ENCODE measurements at regions not wholly inside any gene's neighbourhood (a gene's known extent, or its start where the extent isn't known, plus 50 kb on each side); places are given as distances from the start of the nearest gene placed in this dataset.

DNA sequence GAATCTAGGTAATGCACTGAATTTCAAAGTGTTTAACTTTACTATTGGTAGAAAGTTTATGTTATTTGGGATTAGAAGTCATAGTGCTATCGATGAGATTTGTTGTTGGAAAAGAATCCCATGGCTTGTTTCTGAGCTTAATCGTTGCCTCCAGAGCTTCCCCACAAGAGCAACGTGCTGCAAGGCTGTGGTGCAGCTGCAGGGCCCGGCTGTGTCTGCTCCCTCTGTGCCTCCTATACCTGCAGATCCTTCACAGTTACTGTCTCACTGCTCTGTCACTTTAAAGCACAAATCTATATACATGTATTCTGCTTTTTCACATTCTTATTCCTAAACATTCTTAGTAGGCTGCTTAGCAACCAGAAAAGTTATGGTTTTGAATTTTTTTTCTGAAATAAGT is 826.6 kb upstream of the COBL start:
- Histone ChIP-seq H3K27ac (no peak overlapping the region), H3K4me1 (peaks cover 0 to 8% (median 1%) of the 10 kb centered on the region in 4 donors), H3K27me3 (no peaks in the 10 kb centered on the region), H3K9me3 (peaks cover 0 to 2% of the 10 kb centered on the region in 2 donors), H3K4me3 (no peak overlapping the region), H3K36me3 (no peaks in the 10 kb centered on the region)
- no peak for DNase-seq
- WGBS, 2 donors (ENCODE audit: low coverage in 1 of 2) = 72 to 75% methylated on average over 3 to 4 of the region's 4 CpGs
- TF ChIP-seq POLR2A (IDR thresholded peaks at IDR 0.05) = no peak
- TF ChIP-seq POLR2AphosphoS5 (IDR thresholded peaks at IDR 0.05) = no peak
- TF ChIP-seq, protein P1, sequence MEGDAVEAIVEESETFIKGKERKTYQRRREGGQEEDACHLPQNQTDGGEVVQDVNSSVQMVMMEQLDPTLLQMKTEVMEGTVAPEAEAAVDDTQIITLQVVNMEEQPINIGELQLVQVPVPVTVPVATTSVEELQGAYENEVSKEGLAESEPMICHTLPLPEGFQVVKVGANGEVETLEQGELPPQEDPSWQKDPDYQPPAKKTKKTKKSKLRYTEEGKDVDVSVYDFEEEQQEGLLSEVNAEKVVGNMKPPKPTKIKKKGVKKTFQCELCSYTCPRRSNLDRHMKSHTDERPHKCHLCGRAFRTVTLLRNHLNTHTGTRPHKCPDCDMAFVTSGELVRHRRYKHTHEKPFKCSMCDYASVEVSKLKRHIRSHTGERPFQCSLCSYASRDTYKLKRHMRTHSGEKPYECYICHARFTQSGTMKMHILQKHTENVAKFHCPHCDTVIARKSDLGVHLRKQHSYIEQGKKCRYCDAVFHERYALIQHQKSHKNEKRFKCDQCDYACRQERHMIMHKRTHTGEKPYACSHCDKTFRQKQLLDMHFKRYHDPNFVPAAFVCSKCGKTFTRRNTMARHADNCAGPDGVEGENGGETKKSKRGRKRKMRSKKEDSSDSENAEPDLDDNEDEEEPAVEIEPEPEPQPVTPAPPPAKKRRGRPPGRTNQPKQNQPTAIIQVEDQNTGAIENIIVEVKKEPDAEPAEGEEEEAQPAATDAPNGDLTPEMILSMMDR (IDR thresholded peaks at IDR 0.05) = no peak
- no peak for TF ChIP-seq EP300 (IDR thresholded peaks at IDR 0.05; ENCODE audit: low read depth)
- in situ Hi-C loops (cut with MboI; ENCODE audit: low pct_ligation_motif_present in 1 of 4, low pct_unique_long_range_greater_than_20kb in 1 of 4, low sequenced_read_pairs in 3 of 4) (no loop called here), intact Hi-C loops (cut with DNase I; ENCODE audit: low total_unique reads) (no loop called here)

DNA sequence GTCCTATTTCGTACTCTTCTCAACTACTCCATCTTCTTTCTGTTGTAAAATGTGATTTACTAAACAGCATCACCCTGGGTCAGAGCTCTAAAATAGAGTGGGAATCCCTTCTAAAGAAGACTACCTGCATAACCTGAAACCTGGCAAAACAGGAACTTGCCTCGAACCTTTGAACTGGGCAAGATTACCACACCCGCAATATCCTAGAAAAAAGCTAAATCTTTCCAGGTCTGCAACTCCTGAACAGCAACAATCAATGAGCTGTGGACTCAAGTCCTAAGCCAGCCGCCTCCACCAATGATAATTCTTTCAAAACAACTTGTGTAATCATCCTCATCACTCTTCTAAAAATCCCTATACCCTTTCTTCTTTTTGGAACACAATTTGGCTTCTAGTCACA is 824.2 kb upstream of the COBL start:
- H3K36me3 ChIP-seq = no peaks in the 10 kb centered on the region
- in situ Hi-C loops (cut with MboI; ENCODE audit: low pct_ligation_motif_present in 1 of 4, low pct_unique_long_range_greater_than_20kb in 1 of 4, low sequenced_read_pairs in 3 of 4) = no loop called here
- no peak for TF ChIP-seq POLR2A (IDR thresholded peaks at IDR 0.05)
- TF ChIP-seq, protein P1 (IDR thresholded peaks at IDR 0.05) = no peak
- TF ChIP-seq POLR2AphosphoS5 (IDR thresholded peaks at IDR 0.05) = no peak
- no peak for TF ChIP-seq EP300 (IDR thresholded peaks at IDR 0.05; ENCODE audit: low read depth)
- intact Hi-C loops (cut with DNase I; ENCODE audit: low total_unique reads) = no loop called here
- H3K27me3 ChIP-seq = no peaks in the 10 kb centered on the region
- DNase-seq = no peak
- H3K27ac ChIP-seq = no peak overlapping the region
- H3K9me3 ChIP-seq = peaks cover 0 to 2% of the 10 kb centered on the region in 2 donors
- 67 to 74% methylated on average over 3 to 4 of the region's 4 CpGs for WGBS, 2 donors (ENCODE audit: low coverage in 1 of 2)
- H3K4me1 ChIP-seq = no peaks in the 10 kb centered on the region
- no peak overlapping the region for H3K4me3 ChIP-seq

DNA sequence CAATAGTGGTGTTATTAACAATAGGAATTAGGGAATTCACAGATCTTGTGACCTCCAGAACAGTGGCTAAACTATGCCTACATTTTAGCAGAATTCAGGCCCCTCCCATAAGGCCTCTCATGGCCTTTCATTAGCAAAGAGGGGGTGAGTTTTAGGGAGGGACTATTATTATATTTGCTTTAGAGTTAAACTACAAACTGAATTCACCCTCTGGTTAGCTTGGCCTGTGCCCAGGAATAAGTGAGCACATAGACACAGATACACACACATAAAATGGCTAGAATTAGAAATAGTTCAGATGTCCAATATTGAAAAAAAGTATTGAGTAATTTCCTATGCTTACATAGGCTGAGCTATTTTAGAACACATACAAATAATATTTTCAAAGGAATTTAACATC is 818.8 kb upstream of the COBL start:
- intact Hi-C loops (cut with DNase I; ENCODE audit: low total_unique reads) = no loop called here
- H3K36me3 ChIP-seq = no peaks in the 10 kb centered on the region
- peaks cover 0 to 2% of the 10 kb centered on the region in 2 donors for H3K9me3 ChIP-seq
- in situ Hi-C loops (cut with MboI; ENCODE audit: low pct_ligation_motif_present in 1 of 4, low pct_unique_long_range_greater_than_20kb in 1 of 4, low sequenced_read_pairs in 3 of 4) = no loop called here
- no peak overlapping the region for H3K4me3 ChIP-seq
- no peak for DNase-seq
- no peaks in the 10 kb centered on the region for H3K4me1 ChIP-seq
- no peak overlapping the region for H3K27ac ChIP-seq
- TF ChIP-seq, protein P1 (IDR thresholded peaks at IDR 0.05) = no peak
- TF ChIP-seq POLR2AphosphoS5 (IDR thresholded peaks at IDR 0.05) (no peak), EP300 (IDR thresholded peaks at IDR 0.05; ENCODE audit: low read depth) (no peak), POLR2A (IDR thresholded peaks at IDR 0.05) (no peak)
- no peaks in the 10 kb centered on the region for H3K27me3 ChIP-seq

DNA sequence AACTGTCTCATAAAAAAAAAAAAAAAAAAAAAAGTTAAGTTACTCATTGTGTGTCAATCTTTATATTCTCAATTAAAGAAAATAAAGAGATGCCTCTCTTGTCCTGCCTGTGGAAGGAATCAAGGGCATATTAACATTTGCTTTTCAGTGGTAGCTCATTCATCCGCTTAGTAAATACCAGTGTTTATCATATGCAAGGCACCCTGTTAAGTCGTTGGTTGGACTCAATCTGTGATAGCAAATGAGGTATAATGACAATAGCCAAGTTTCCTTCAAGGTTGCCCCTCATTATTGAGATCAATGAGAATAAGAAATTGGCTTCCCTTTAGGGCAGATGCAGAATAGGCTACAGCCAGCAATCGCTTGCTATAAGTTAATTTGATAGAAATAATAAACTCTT is 812.7 kb upstream of the COBL start:
- 69 to 79% methylated on average over 3 of the region's 3 CpGs for WGBS, 2 donors (ENCODE audit: low coverage in 1 of 2)
- DNase-seq = no peak
- Histone ChIP-seq H3K4me1 (no peaks in the 10 kb centered on the region), H3K27me3 (no peaks in the 10 kb centered on the region), H3K27ac (no peak overlapping the region), H3K4me3 (no peak overlapping the region), H3K36me3 (no peaks in the 10 kb centered on the region), H3K9me3 (no peaks in the 10 kb centered on the region)
- TF ChIP-seq POLR2AphosphoS5 (IDR thresholded peaks at IDR 0.05) = no peak
- TF ChIP-seq, protein P1 (IDR thresholded peaks at IDR 0.05) = no peak
- intact Hi-C loops (cut with DNase I; ENCODE audit: low total_unique reads) (no loop called here), in situ Hi-C loops (cut with MboI; ENCODE audit: low pct_ligation_motif_present in 1 of 4, low pct_unique_long_range_greater_than_20kb in 1 of 4, low sequenced_read_pairs in 3 of 4) (no loop called here)
